LNCaP clone FGC (cell line): ENCODE measurements at regions not wholly inside any gene's neighbourhood (a gene's known extent, or its start where the extent isn't known, plus 50 kb on each side); places are given as distances from the start of the nearest gene placed in this dataset.

Experiments used
- DNase-seq: peaks from one replicate; pipeline ENCODE4 v3.0.0-alpha.2; 2011; ENCODE audit warnings: low read depth
- H3K4me3 ChIP-seq: 2 replicates; pipeline ENCODE4 v1.5.1; 2011; ENCODE audit warnings: mild to moderate bottlenecking, low read depth, low read length, control low read depth
- TF ChIP-seq, protein P1 (sequence below): IDR thresholded peaks from 2 replicates; pipeline ENCODE4 v1.5.1; 2012; ENCODE audit warnings: mild to moderate bottlenecking; ENCODE audit not compliant: control insufficient read depth, insufficient read depth; ENCODE audit errors: extremely low read depth

DNA sequence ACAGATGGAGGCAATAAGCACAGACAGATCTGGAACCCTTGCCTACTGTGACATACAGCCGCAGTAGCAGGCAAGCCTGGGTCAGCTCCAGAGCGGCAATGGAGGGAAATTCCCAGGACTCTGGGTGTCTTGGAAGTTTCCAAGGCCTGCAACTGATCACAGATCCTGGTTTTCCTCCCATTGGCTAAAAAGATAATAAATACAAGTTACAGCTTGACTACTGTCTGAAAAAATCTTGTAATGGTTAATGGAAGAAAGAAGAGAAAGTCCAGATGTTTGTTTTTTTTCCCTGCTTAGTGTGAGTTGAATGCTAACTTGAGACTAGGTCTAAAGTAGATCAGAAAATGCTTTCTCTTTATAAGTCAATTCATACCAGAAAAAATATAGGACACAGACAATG, 307.6 kb downstream of the ALDH8A1 start:
- TF ChIP-seq, protein P1, sequence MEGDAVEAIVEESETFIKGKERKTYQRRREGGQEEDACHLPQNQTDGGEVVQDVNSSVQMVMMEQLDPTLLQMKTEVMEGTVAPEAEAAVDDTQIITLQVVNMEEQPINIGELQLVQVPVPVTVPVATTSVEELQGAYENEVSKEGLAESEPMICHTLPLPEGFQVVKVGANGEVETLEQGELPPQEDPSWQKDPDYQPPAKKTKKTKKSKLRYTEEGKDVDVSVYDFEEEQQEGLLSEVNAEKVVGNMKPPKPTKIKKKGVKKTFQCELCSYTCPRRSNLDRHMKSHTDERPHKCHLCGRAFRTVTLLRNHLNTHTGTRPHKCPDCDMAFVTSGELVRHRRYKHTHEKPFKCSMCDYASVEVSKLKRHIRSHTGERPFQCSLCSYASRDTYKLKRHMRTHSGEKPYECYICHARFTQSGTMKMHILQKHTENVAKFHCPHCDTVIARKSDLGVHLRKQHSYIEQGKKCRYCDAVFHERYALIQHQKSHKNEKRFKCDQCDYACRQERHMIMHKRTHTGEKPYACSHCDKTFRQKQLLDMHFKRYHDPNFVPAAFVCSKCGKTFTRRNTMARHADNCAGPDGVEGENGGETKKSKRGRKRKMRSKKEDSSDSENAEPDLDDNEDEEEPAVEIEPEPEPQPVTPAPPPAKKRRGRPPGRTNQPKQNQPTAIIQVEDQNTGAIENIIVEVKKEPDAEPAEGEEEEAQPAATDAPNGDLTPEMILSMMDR: no peak
- DNase-seq: no peak
- no peak overlapping the region for H3K4me3 ChIP-seq

DNA sequence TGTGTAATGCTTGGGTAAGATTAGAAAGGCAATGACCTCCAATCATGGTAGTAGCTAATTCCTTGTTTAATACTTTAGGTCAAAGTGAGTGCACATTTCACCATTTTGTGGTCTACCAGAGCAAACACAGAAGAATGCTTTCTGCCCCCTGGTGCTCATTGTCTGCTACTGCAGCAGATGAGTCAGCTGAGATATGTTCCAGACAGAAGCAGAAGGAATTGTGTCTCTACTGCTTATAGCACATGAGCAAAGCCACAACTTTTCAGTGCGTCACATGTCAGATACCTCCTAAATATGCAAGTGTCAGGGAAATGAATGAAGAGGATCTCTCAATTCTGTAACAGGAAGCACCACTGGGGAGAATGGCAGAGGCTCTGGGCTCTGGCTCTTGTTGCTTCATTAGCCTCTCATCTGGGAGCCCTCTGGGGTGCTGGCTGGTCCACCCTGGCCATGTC, 308.9 kb downstream of the ALDH8A1 start:
- H3K4me3 ChIP-seq: no peak overlapping the region
- DNase-seq: peak; percentile 41
- TF ChIP-seq, protein P1: peak; percentile 95

DNA sequence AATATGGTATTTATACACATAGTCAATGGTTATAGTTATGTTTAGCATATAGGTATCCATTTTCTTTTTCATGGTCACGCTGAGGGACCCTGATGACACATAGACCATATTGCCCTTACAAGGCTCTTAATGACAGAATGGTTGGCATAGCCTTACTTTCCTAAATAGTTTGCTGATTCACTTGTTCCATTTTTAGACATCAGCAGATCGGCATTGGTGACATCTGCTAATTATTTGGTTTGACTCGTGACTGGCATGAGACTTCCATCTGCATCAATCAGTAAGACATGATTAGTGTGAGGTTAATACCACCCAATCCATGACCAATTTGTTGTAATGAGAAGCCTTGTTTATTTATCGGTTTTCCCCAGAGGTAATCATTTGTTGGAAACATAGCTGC, 309.7 kb downstream of the ALDH8A1 start:
- DNase-seq: no peak
- no peak overlapping the region for H3K4me3 ChIP-seq
- TF ChIP-seq, protein P1: no peak

DNA sequence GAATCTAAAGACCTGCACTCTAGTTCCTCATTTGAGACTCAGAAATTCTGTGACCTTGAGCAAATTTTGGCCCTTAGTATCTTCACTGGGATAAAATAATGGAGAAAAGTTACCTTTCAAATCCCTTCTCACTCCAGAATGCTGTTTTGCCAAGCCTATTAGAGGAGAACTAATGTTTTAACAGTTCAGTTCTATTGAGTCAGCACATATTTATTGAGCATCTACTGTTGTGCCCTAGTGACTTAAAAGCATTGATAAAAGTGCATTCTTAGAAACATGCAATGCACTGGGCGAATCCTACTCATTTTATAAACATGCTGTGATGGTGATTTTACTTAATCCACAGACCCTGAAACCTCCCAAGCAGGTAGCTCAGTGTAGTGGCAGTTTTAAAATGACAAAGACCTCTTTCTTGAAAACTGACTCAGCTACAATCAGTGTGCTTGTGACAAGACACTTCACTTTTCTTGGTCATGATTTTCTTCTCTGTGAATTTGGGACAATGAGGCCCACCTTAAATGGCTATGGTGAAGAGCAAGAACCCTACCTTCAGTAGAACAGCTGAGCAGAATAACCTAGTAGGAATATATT, 312.0 kb downstream of the ALDH8A1 start:
- TF ChIP-seq, protein P1: no peak
- DNase-seq: no peak
- H3K4me3 ChIP-seq: no peak overlapping the region

DNA sequence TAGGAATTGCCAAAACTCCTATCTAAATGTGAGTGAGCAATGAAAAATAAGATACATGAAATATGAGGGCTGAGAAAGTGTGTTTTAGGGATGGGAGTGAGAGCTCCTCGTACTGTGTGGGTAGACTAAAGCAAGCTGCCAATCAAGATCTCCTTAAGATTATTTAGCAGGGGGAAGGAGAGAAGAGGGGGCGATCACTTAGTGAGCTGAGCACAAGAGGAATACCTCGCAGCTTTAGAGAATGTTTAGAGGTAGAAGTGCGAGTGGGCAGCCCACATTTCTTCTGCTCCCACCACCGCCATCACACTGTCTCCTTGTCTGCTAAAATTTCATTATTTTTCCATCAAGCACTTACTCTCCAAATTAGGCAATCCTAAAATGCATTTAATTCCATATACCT, 312.6 kb downstream of the ALDH8A1 start:
- TF ChIP-seq, protein P1: no peak
- DNase-seq: no peak

DNA sequence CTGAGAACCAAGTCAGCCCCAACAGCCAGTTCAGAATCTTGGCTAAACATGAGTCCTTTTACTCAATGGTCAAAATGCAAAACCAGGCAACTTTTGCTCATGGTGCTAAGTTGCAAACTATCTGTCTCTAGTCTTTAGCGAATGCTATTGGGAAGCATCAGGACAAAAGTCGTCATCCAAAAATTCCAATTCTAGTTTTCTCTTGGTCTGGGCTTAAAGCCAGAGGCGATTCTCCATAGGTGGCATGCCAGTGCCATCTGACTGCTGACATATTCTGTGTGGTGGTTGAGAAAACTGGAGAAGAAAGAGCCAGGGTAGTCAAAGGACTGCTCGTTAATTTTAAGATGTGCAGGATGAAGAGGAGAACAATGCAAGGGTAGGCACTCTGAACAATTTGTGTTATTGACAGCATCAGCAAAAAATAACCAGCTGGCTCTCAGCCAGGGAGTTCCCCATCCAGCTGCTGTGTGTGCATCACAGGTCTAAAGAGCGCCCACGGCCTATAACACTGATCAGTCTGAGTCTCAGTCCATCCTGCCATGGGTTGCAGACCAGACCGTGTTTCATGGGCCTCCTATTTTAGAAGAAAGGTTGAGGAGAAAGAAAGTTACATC, 313.6 kb downstream of the ALDH8A1 start:
- DNase-seq: no peak
- H3K4me3 ChIP-seq: no peak overlapping the region
- TF ChIP-seq, protein P1: no peak

More for the DNA sequence above, 312.6 kb downstream of the ALDH8A1 start:
- no peak overlapping the region for H3K4me3 ChIP-seq

DNA sequence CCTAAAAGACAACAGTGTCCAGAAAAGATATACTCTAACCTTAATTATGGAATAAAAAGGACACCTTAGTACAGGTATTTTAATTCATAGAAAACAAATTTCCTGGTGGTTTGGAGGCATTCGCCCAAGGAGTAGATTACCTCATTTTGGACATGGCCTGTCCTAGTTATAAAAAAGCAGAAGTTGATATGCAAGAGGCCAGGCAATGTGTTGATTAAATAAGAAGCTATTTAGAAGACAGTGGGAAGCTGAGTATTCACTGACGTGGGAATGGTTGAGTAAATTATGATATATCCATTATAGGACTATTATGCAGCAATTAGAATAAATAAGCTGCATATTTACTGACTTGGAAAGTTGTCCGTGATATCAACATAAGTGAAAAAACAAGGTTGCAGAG, 314.9 kb downstream of the ALDH8A1 start:
- no peak for DNase-seq
- TF ChIP-seq, protein P1: no peak
- H3K4me3 ChIP-seq: no peak overlapping the region
